IPS-NIHi11 (cell line): ENCODE measurements at regions not wholly inside any gene's neighbourhood (a gene's known extent, or its start where the extent isn't known, plus 50 kb on each side); places are given as distances from the start of the nearest gene placed in this dataset.

Experiments used
- DNase-seq: peaks from one replicate; pipeline ENCODE4 v3.0.0; 2012; ENCODE audit warnings: mixed read lengths, low spot score

- DNase-seq, result no peak
Measured at GRCh38 chr2:9137379-9138150, 69.0 kb upstream of the ASAP2 start.

- DNase-seq, result no peak
Measured at GRCh38 chr2:9135822-9136558, 70.6 kb upstream of the ASAP2 start.

GRCh38 chr2:9127316-9127715, 79.3 kb upstream of the ASAP2 start:
- no peak for DNase-seq

- no peak for DNase-seq
Measured at GRCh38 chr2:9126540-9126939, 80.1 kb upstream of the ASAP2 start.

- DNase-seq, result no peak
Measured at GRCh38 chr2:9124231-9124741, 82.3 kb upstream of the ASAP2 start.

- DNase-seq, result no peak
Measured at GRCh38 chr2:9123069-9123468, 83.5 kb upstream of the ASAP2 start.

- no peak for DNase-seq
Measured at GRCh38 chr2:9122367-9122766, 84.2 kb upstream of the ASAP2 start.

GRCh38 chr2:9118383-9118960, 88.1 kb upstream of the ASAP2 start:
- no peak for DNase-seq

- no peak for DNase-seq
Measured at GRCh38 chr2:9115229-9115628, 91.4 kb upstream of the ASAP2 start.

- no peak for DNase-seq
Measured at GRCh38 chr2:9114458-9114857, 92.2 kb upstream of the ASAP2 start.

- no peak for DNase-seq
Measured at GRCh38 chr2:9113916-9114315, 92.7 kb upstream of the ASAP2 start.

GRCh38 chr2:9113262-9113661, 93.3 kb upstream of the ASAP2 start:
- no peak for DNase-seq

- no peak for DNase-seq
Measured at GRCh38 chr2:9112079-9112721, 94.4 kb upstream of the ASAP2 start.

- peak; percentile 81 for DNase-seq
Measured at GRCh38 chr2:9110893-9111569, 95.6 kb upstream of the ASAP2 start.

GRCh38 chr2:9110346-9110884, 96.2 kb upstream of the ASAP2 start:
- DNase-seq, result no peak

- no peak for DNase-seq
Measured at GRCh38 chr2:9109871-9110270, 96.7 kb upstream of the ASAP2 start.

- no peak for DNase-seq
Measured at GRCh38 chr2:9108210-9108967, 98.2 kb upstream of the ASAP2 start.

GRCh38 chr2:9107168-9108025, 99.2 kb upstream of the ASAP2 start:
- DNase-seq, result no peak

- no peak for DNase-seq
Measured at GRCh38 chr2:9106338-9107167, 100.1 kb upstream of the ASAP2 start.
